OCI-LY1 (cell line): ENCODE measurements at regions not wholly inside any gene's neighbourhood (a gene's known extent, or its start where the extent isn't known, plus 50 kb on each side); places are given as distances from the start of the nearest gene placed in this dataset.

Source experiments
- EZH2 ChIP-seq: fragments of 200-600 bp; sonication (generic), shearing (Covaris generic); IDR thresholded peaks from 2 replicates; pipeline ENCODE4 v1.8.0; 2017; ENCODE audit warnings: borderline replicate concordance, mixed run types, mild to moderate bottlenecking, antibody characterized with exemption, low read length, moderate library complexity, mixed read lengths
- TF ChIP-seq, protein P1 (sequence below): fragments of 200-600 bp; sonication (generic), shearing (Covaris generic); IDR thresholded peaks from 2 replicates; pipeline ENCODE4 v1.5.1; 2017; ENCODE audit warnings: mild to moderate bottlenecking, antibody characterized with exemption, low read length, moderate library complexity, mixed read lengths

- TF ChIP-seq, protein P1, sequence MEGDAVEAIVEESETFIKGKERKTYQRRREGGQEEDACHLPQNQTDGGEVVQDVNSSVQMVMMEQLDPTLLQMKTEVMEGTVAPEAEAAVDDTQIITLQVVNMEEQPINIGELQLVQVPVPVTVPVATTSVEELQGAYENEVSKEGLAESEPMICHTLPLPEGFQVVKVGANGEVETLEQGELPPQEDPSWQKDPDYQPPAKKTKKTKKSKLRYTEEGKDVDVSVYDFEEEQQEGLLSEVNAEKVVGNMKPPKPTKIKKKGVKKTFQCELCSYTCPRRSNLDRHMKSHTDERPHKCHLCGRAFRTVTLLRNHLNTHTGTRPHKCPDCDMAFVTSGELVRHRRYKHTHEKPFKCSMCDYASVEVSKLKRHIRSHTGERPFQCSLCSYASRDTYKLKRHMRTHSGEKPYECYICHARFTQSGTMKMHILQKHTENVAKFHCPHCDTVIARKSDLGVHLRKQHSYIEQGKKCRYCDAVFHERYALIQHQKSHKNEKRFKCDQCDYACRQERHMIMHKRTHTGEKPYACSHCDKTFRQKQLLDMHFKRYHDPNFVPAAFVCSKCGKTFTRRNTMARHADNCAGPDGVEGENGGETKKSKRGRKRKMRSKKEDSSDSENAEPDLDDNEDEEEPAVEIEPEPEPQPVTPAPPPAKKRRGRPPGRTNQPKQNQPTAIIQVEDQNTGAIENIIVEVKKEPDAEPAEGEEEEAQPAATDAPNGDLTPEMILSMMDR = no peak
- TF ChIP-seq EZH2 = no peak
Observed at GRCh38 chr14:106269029-106269428, 742.6 kb downstream of the TMEM121 start.
